Naive B cell (primary cell): ENCODE measurements at regions not wholly inside any gene's neighbourhood (a gene's known extent, or its start where the extent isn't known, plus 50 kb on each side); places are given as distances from the start of the nearest gene placed in this dataset.
"Not testable (repeated sequence)": the region's sequence is repeated elsewhere in the genome, so short reads cannot be mapped to it uniquely, and the experiment has no call there.

Experiments used
- ATAC-seq, 2 donors: fragments of 150-1000 bp; cut with Tn5 transposase; 2 replicates each; pipeline ENCODE4 v1.10.0; 2021; ENCODE audit warnings: low read depth in 2 of 2, mild to moderate bottlenecking in 2 of 2, moderate library complexity in 2 of 2
- DNase-seq: peaks from one replicate; pipeline ENCODE4 v3.0.0; 2022
- H3K27ac Mint-ChIP-seq, 6 donors: one replicate each; pipeline ENCODE4 v1.8.0; 2020 to 2022; ENCODE audit warnings: mild to moderate bottlenecking in 6 of 6, mixed read lengths in 6 of 6, moderate library complexity in 5 of 6, inconsistent platforms in 2 of 6
- H3K27me3 Mint-ChIP-seq, 3 donors: one replicate each; pipeline ENCODE4 v1.8.0; 2021 to 2022; ENCODE audit warnings: mixed read lengths in 3 of 3, mild to moderate bottlenecking in 1 of 3
- H3K36me3 Mint-ChIP-seq, 2 donors: one replicate each; pipeline ENCODE4 v1.8.0; 2020 to 2022; ENCODE audit warnings: mixed read lengths in 2 of 2, inconsistent platforms in 1 of 2, mild to moderate bottlenecking in 1 of 2
- H3K4me1 Mint-ChIP-seq, 3 donors: one replicate each; pipeline ENCODE4 v1.8.0; 2020 to 2022; ENCODE audit warnings: mixed read lengths in 3 of 3, inconsistent platforms in 1 of 3, mild to moderate bottlenecking in 1 of 3, moderate library complexity in 1 of 3
- H3K4me3 Mint-ChIP-seq, 8 donors: one replicate each; pipeline ENCODE4 v1.8.0; 2020 to 2022; ENCODE audit warnings: mild to moderate bottlenecking in 8 of 8, mixed read lengths in 8 of 8, moderate library complexity in 8 of 8, inconsistent platforms in 2 of 8
- H3K9me3 Mint-ChIP-seq, 7 donors: one replicate each; pipeline ENCODE4 v1.8.0; 2020 to 2022; ENCODE audit warnings: mixed read lengths in 7 of 7, mild to moderate bottlenecking in 5 of 7, inconsistent platforms in 2 of 7, moderate library complexity in 1 of 7

DNA sequence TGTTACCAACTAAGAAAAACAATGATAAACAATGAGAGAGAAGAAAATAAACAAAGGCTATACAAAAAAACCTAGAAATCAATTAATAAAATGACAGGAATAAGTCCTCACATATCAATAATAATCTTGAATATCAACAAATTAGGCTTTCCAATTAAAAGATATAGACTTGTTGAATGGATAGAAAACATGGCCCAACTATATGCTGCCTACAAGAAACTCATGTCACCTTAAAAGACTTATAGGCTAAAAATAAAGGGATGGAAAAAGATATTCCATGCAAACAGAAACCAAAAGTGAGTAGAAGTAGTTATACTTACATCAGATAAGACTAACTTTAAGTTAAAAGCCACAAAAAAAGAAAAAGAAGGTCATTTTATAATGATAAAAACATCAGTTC lies 183.9 kb downstream of the MYRFL start:
- ATAC-seq, result no peak
- no peak overlapping the region for H3K27ac Mint-ChIP-seq
- no peak for DNase-seq

DNA sequence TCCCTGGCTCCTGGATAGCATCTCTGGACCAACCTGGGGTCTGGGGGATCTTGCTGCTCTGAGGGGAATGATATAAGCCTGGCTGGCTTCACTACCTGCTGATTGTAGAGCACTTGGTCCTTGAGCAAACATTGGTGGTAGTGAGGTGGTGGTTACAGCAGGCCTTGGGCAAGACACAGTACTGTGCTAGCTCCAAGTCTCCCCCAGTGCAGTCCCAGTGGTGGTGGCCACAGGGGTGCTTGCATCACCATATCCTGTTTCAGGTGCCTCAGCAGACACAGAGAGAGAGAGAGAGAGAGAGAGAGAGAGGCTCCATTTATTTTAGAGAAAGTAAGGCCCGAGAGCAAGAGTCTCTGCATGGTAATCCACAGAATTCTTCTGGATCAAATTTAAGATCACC lies 186.3 kb downstream of the MYRFL start:
- H3K4me1 Mint-ChIP-seq, result no peaks in the 10 kb centered on the region
- peak overlapping the region in 1 of 8 donors; percentile 70 for H3K4me3 Mint-ChIP-seq
- DNase-seq, result no peak

More for the DNA sequence above, 183.9 kb downstream of the MYRFL start:
- Mint-ChIP-seq H3K9me3 (peaks cover 24 to 51% (median 33%) of the 10 kb centered on the region in 7 donors), H3K36me3 (peaks cover 3 to 24% of the 10 kb centered on the region in 2 donors), H3K4me3 (no peak overlapping the region), H3K27me3 (peaks cover 13 to 20% (median 19%) of the 10 kb centered on the region in 3 donors), H3K4me1 (no peaks in the 10 kb centered on the region)

DNA sequence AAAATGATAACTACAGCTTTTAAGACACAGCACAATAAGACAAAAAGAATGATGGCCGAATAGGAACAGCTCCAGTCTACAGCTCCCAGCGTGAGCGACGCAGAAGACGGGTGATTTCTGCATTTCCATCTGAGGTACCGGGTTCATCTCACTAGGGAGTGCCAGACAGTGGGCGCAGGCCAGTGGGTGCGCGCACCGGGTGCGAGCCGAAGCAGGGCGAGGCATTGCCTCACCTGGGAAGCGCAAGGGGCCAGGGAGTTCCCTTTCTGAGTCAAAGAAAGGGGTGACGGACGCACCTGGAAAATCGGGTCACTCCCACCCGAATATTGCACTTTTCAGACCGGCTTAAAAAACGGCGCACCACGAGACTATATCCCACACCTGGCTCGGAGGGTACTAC lies 188.0 kb downstream of the MYRFL start:
- H3K4me3 Mint-ChIP-seq, H3K27ac Mint-ChIP-seq, ATAC-seq, H3K4me1 Mint-ChIP-seq, DNase-seq: not testable (repeated sequence)
- peaks cover 13 to 20% (median 19%) of the 10 kb centered on the region in 3 donors for H3K27me3 Mint-ChIP-seq
- H3K36me3 Mint-ChIP-seq, result peaks cover 3 to 24% of the 10 kb centered on the region in 2 donors
- H3K9me3 Mint-ChIP-seq, result peaks cover 17 to 36% (median 22%) of the 10 kb centered on the region in 7 donors

More for the DNA sequence above, 186.3 kb downstream of the MYRFL start:
- H3K36me3 Mint-ChIP-seq, result peaks cover 3 to 24% of the 10 kb centered on the region in 2 donors
- no peak for ATAC-seq
- H3K27ac Mint-ChIP-seq, result no peak overlapping the region
- H3K27me3 Mint-ChIP-seq, result peaks cover 13 to 20% (median 19%) of the 10 kb centered on the region in 3 donors
- peaks cover 20 to 51% (median 31%) of the 10 kb centered on the region in 7 donors for H3K9me3 Mint-ChIP-seq

DNA sequence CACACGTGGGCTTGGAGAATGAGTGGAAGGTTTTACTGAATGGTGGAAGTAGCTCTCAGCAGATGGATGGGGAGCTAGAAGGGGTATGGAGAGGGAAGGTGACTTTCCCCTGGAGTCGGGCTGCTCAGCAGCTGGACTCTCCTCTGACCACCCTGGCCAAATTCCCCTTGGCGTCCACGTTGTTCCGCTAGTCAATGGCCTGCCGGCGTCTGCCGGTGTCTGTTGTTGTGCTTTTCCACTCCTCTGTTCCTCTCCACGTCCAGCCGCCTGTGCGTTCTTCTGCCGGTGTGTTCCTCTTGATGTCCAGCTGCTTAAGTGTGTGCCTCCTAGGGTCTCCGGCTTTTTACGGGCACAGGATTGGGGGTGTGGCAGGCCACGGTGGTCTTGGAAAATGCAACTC lies 203.5 kb downstream of the MYRFL start:
- Mint-ChIP-seq H3K9me3 (peaks cover 0 to 11% (median 3%) of the 10 kb centered on the region in 7 donors), H3K27me3 (peaks cover 0 to 5% (median 0%) of the 10 kb centered on the region in 3 donors), H3K27ac (peak overlapping the region in 2 of 6 donors; percentile 39 to 55), H3K4me3 (no peak overlapping the region), H3K36me3 (peaks cover 0 to 6% of the 10 kb centered on the region in 2 donors), H3K4me1 (no peaks in the 10 kb centered on the region)
- no peak for ATAC-seq
- no peak for DNase-seq

DNA sequence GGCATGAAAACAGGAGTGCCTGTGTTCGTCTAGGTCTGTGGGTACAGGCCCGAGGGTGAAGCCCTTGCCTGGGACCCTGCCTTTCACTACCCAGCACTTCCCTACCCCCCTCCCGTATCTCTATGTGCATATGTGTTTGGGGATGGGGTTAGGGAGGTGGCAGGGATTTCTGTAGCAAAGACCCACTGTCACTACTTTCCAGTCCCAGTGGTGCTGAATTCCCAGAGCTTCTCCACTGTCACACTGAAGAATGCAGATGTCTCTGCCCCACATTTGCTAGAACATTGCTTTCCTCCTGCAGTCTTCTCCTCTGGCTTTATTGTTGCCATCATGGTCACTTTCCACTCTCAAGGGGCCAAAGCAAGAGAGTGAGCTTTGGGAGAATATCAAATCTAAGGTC lies 203.9 kb downstream of the MYRFL start:
- Mint-ChIP-seq H3K27me3 (peaks cover 0 to 5% (median 0%) of the 10 kb centered on the region in 3 donors), H3K9me3 (peaks cover under 1 to 14% (median 3%) of the 10 kb centered on the region in 7 donors), H3K27ac (peak overlapping the region in 1 of 6 donors; percentile 39), H3K4me1 (no peaks in the 10 kb centered on the region), H3K36me3 (peaks cover 0 to 6% of the 10 kb centered on the region in 2 donors), H3K4me3 (no peak overlapping the region)
- no peak for ATAC-seq
- DNase-seq, result no peak

DNA sequence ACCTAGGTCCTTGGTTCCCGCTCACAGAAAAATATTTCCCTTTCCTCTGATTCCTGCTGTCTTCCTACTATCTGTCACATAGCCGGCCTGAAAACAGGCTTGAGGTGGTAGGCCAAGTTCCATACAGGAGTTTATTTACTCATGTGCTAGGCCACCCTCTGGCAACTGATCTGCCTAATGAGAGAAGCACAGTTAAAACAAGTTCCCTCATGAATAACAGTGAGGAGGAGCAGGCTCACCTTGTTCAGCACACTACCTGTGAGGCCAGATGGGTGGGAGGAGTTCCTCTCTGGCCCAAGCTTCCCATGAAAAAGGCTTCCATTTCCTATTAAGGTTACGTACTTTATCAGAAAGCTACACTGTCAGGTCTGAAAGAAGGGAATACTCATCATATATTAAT lies 206.0 kb downstream of the MYRFL start:
- peaks cover 0 to 5% (median 0%) of the 10 kb centered on the region in 3 donors for H3K27me3 Mint-ChIP-seq
- H3K9me3 Mint-ChIP-seq, result peaks cover 5 to 26% (median 8%) of the 10 kb centered on the region in 7 donors
- H3K4me3 Mint-ChIP-seq, result no peak overlapping the region
- no peaks in the 10 kb centered on the region for H3K4me1 Mint-ChIP-seq
- H3K36me3 Mint-ChIP-seq, result peaks cover 0 to 6% of the 10 kb centered on the region in 2 donors
- DNase-seq (no peak), ATAC-seq (no peak)
- no peak overlapping the region for H3K27ac Mint-ChIP-seq

DNA sequence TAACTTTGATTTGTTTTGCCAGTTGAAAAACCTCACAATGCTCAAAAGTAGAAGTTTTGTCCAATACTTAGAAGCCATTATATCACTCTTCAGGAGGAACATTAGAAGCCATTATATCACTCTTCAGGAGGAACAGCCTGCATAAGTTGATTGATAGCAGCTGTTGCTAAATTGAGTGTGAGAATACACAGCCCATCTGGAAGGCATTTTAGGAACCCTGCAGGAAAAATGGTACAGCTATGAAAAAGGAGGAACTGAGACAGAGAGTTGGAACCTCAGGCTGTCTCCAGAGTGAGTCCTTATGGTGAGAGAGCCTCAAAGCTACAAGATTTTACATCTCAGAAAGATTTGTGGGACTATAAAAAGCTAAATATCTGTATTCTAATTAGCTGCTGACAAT lies 207.0 kb downstream of the MYRFL start:
- Mint-ChIP-seq H3K36me3 (peaks cover 0 to 6% of the 10 kb centered on the region in 2 donors), H3K4me1 (no peaks in the 10 kb centered on the region), H3K9me3 (peaks cover 5 to 26% (median 6%) of the 10 kb centered on the region in 7 donors), H3K27ac (no peak overlapping the region), H3K27me3 (peaks cover 0 to 5% (median 0%) of the 10 kb centered on the region in 3 donors), H3K4me3 (no peak overlapping the region)
- DNase-seq, result no peak
- ATAC-seq, result no peak

DNA sequence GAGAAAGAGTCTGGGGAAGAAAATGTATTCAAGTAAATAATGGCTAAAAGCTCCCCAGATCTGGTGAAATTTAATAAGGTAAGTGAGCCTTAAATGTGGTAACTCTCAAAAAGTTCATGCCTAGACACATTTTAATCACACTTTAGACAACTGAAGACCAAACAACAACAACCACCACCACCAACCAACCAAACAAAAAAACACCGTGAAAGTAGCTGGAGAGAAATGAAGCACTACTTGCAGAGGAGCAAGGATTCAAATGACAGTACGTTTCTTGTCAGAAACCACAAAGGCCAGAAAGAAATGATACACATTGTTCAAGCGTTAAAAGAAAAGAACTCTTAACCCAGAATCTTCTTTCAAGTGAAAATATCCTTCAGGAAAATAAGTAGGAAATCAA lies 208.3 kb downstream of the MYRFL start:
- Mint-ChIP-seq H3K9me3 (peaks cover 4 to 23% (median 6%) of the 10 kb centered on the region in 7 donors), H3K36me3 (peaks cover 0 to 5% of the 10 kb centered on the region in 2 donors), H3K4me3 (no peak overlapping the region), H3K27ac (no peak overlapping the region), H3K4me1 (no peaks in the 10 kb centered on the region), H3K27me3 (peaks cover 0 to 5% (median 0%) of the 10 kb centered on the region in 3 donors)
- DNase-seq (no peak), ATAC-seq (no peak)

DNA sequence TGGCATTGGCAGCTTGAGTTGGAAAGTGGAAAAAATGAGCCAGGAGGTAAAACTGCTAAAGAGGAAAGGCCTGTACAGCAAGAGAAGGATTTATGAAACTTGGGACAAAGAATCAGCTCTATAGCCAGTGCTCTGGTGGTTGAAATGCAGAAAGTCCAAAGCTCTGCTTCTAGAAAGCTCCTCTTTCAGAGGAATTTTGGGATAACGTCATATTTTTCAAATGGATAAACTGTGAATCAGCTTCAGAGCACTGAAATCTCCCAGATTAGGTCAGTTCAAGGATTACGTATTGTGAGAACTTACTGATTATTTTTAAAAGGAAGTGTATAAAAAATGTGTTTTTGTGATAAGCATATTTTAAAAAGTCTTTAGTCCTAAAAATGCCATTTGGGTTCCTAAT lies 203.1 kb upstream of the CNOT2 start:
- H3K27ac Mint-ChIP-seq, result no peak overlapping the region
- H3K4me3 Mint-ChIP-seq, result no peak overlapping the region
- DNase-seq (no peak), ATAC-seq (no peak)
- no peaks in the 10 kb centered on the region for H3K9me3 Mint-ChIP-seq
- H3K4me1 Mint-ChIP-seq, result no peaks in the 10 kb centered on the region
- no peaks in the 10 kb centered on the region for H3K36me3 Mint-ChIP-seq
- no peaks in the 10 kb centered on the region for H3K27me3 Mint-ChIP-seq

DNA sequence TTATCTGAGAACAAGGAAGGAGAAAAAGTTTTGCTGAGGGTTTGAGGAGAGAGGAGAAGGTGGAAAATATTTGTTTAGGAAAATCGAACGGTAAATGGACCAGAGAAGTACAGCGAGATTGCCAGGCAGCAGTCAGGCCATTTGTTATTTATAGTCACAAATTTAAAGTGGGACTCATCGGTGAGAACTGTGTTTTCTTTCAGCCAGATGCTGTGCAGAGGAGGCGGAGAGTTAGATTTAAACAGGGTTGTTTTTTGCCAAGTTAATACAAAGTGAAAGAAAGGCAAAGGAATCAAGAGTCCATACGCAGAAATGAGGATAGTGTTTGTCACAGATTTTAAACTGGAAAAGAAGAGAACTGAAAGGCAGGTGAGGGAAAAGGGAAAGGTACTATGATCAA lies 200.6 kb upstream of the CNOT2 start:
- no peaks in the 10 kb centered on the region for H3K9me3 Mint-ChIP-seq
- peaks cover 0 to 4% (median 0%) of the 10 kb centered on the region in 3 donors for H3K4me1 Mint-ChIP-seq
- peak overlapping the region in 1 of 6 donors; percentile 11 for H3K27ac Mint-ChIP-seq
- no peak overlapping the region for H3K4me3 Mint-ChIP-seq
- ATAC-seq (no peak), DNase-seq (no peak)
- H3K27me3 Mint-ChIP-seq, result no peaks in the 10 kb centered on the region
- no peaks in the 10 kb centered on the region for H3K36me3 Mint-ChIP-seq

DNA sequence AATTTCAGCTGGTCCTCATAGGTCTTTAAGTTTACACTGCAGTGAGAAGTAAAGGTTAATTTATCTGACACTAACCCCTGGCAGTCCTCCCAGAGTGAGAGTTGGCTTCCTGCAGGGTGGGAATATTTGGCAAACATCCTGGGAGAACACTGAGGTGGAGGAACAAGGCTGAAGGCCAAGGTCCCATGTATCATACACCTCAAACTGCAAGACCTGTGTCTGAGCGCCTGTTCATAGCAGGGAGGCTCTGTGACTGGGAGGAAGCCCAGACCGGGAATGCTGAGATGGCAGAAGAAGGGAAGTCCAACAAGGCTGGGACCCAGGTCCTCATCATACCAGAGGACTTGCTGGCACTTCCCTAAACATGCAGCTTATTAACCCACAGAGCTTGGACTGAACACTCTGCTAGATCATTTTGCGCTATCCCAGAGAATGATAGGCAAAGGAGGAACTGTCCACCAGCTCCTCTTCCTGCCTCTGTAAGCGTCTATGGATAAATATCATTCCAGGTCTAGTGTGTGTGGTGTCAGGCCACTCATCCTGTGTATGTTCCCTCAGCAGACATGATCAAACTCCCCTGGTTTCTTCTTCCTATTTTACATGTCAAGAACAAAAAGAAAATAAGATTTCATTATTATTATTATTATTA lies 199.6 kb upstream of the CNOT2 start:
- no peaks in the 10 kb centered on the region for H3K36me3 Mint-ChIP-seq
- H3K27ac Mint-ChIP-seq, result no peak overlapping the region
- H3K4me1 Mint-ChIP-seq, result peaks cover 0 to 4% (median 0%) of the 10 kb centered on the region in 3 donors
- H3K9me3 Mint-ChIP-seq, result no peaks in the 10 kb centered on the region
- no peaks in the 10 kb centered on the region for H3K27me3 Mint-ChIP-seq
- ATAC-seq (no peak), DNase-seq (no peak)
- no peak overlapping the region for H3K4me3 Mint-ChIP-seq

DNA sequence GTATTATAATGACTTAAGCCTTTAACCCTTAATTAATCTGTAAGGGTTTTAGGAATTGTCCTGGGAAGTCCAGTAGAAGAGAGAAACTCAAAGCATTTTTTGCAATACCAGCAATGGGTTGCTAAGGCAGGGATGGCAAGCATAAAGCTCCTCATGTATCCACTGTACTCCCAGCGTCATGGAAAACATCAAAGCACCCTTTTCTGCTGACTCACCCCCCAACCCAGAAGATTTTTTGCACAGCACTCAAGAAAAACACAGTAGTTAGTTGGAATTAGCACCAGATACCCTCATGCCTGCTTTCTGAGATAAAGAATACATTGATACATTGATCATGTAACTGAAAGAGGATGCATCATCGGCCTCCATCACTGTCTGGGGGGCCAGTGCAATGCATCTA lies 199.1 kb upstream of the CNOT2 start:
- H3K36me3 Mint-ChIP-seq, result no peaks in the 10 kb centered on the region

DNA sequence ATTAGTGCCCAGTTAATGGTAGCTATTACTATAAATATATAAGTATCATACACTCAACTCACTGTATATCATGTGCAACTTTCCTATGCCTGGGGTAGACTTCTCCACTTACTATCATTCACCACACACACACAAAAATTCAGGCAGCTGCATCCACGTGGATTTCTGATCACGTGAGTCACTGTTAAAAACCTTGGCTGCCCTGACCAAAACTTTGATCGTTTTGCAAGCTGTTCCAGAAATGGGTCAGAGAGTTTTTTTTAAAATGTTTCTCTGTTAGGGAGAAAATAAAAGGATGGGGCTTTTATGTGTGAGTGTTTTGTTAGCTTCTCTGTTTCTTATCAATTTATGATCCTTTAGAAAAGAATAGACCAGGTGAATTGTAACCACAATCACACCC lies 198.2 kb upstream of the CNOT2 start:
- H3K4me3 Mint-ChIP-seq, result no peak overlapping the region
- H3K27ac Mint-ChIP-seq, result no peak overlapping the region
- DNase-seq (no peak), ATAC-seq (no peak)
- H3K9me3 Mint-ChIP-seq, result no peaks in the 10 kb centered on the region
- H3K36me3 Mint-ChIP-seq, result no peaks in the 10 kb centered on the region
- peaks cover 3 to 4% (median 4%) of the 10 kb centered on the region in 3 donors for H3K4me1 Mint-ChIP-seq
- no peaks in the 10 kb centered on the region for H3K27me3 Mint-ChIP-seq

More for the DNA sequence above, 199.1 kb upstream of the CNOT2 start:
- ATAC-seq (no peak), DNase-seq (no peak)
- H3K4me3 Mint-ChIP-seq, result no peak overlapping the region
- peaks cover 0 to 4% (median 0%) of the 10 kb centered on the region in 3 donors for H3K4me1 Mint-ChIP-seq
- no peak overlapping the region for H3K27ac Mint-ChIP-seq
- H3K27me3 Mint-ChIP-seq, result no peaks in the 10 kb centered on the region
- no peaks in the 10 kb centered on the region for H3K9me3 Mint-ChIP-seq

DNA sequence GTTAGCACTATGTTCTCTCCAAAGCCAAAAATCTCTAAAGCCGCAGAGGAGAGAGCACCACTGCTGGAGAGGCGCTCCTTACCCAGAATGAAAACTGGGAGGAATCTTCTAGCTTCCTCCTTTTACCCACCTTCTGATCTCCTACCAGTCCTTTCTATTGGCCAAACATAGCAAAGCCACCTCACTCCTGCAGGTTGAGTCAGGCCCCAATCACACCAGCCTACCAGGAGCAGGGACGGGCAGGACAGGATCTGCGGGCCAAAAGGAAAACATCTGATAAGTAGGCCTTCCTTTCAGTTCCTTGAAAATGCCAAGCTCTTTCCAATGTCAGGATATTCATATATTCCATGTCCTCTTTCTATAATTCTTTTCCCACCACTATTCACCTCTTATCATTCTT lies 197.7 kb upstream of the CNOT2 start:
- ATAC-seq (no peak), DNase-seq (no peak)
- no peak overlapping the region for H3K4me3 Mint-ChIP-seq
- H3K27me3 Mint-ChIP-seq, result no peaks in the 10 kb centered on the region
- H3K27ac Mint-ChIP-seq, result no peak overlapping the region
- H3K4me1 Mint-ChIP-seq, result peaks cover 4 to 7% (median 5%) of the 10 kb centered on the region in 3 donors
- H3K36me3 Mint-ChIP-seq, result no peaks in the 10 kb centered on the region
- no peaks in the 10 kb centered on the region for H3K9me3 Mint-ChIP-seq
